ENCODE measurements at regions not wholly inside any gene's neighbourhood (a gene's known extent, or its start where the extent isn't known, plus 50 kb on each side); places are given as distances from the start of the nearest gene placed in this dataset.
"Not testable (repeated sequence)": the region's sequence is repeated elsewhere in the genome, so short reads cannot be mapped to it uniquely, and the experiment has no call there.

DNA sequence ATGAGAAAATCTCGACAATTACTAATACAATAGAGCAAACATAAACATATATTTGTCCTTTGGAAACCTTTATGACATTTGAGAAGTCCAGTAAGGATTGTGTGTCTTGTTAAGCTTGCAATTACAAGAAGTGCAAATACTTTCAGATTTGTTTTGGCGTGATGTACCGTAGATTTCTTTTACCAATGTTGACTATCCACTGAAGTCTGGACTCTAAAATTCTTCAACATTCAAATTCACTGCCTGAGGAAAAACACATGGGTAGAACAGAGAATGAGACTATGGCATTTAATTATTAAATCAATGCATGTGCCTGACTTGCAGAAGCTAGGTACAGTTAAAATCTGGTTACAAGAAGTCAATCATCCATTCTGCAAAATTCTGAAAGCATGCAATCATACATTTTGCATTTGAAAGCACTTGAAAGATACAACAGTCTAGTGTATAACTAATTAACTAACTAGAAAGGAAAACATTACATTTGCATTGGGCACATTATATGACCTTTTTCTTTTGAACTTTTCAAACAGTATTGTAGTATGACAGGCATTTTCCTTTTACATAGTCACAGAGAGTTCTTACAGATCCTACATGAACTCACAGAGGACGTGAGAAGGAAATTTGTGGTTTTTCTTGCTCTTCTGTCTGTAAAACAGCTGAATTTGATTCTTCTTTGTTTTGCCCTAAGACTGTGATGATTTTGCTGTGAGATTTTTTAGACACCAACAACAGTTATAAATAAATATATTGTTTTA is 511.1 kb upstream of the ADGRL4 start:
- H3K4me1 Mint-ChIP-seq (ENCODE audit: low read depth), result no peaks in the 10 kb centered on the region
- peaks cover 14% of the 10 kb centered on the region for H3K9me3 Mint-ChIP-seq
- no peak overlapping the region for H3K4me3 Mint-ChIP-seq
- H3K27me3 Mint-ChIP-seq (ENCODE audit: low read depth), result no peaks in the 10 kb centered on the region
- no peaks in the 10 kb centered on the region for H3K36me3 Mint-ChIP-seq (ENCODE audit: low read depth)
- H3K27ac Mint-ChIP-seq, result no peak overlapping the region

DNA sequence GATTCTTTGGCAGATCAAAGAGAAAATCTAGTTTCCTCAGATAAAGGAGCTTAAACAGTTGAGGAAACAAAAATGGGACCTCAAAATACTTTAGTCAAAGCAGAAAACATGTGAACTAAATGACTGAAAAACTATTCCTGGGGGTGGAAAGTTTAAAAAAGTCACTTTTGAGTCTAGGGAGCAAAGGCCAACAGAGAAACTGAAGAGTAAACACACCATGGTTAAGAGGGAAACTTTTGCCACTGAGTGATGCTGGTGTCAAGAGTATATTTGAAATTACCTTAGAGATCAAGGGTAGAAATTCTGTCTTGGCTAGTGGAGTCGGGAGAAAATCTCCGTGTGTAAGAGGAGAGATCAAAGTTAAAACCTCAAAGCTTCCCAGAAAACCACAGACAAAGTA is 501.2 kb upstream of the ADGRL4 start:
- Mint-ChIP-seq H3K4me3 (no peak overlapping the region), H3K4me1 (ENCODE audit: low read depth) (no peaks in the 10 kb centered on the region), H3K36me3 (ENCODE audit: low read depth) (no peaks in the 10 kb centered on the region), H3K9me3 (peaks cover 5% of the 10 kb centered on the region), H3K27me3 (ENCODE audit: low read depth) (no peaks in the 10 kb centered on the region), H3K27ac (no peak overlapping the region)

DNA sequence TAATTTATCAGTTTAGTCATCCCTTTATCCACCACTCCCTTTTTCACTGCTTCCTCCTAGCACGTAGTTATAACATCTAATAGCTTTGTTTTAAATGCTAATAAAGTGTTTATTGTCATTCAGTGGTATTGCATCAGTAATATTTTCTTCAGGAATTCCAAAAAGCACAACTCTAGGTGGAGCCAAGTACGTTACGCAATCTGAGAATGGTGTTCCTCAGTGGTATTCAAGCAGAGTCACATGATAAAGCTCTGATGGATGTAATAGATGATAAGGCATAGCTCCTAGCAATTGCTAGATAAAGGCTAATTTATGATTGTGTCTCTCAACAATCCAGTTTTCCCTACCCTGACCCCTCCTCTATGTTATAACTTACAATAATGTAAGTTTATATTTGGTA is 494.6 kb upstream of the ADGRL4 start:
- H3K27ac Mint-ChIP-seq, result no peak overlapping the region
- no peaks in the 10 kb centered on the region for H3K4me1 Mint-ChIP-seq (ENCODE audit: low read depth)
- H3K9me3 Mint-ChIP-seq, result no peaks in the 10 kb centered on the region
- H3K4me3 Mint-ChIP-seq, result no peak overlapping the region
- no peaks in the 10 kb centered on the region for H3K27me3 Mint-ChIP-seq (ENCODE audit: low read depth)
- no peaks in the 10 kb centered on the region for H3K36me3 Mint-ChIP-seq (ENCODE audit: low read depth)

DNA sequence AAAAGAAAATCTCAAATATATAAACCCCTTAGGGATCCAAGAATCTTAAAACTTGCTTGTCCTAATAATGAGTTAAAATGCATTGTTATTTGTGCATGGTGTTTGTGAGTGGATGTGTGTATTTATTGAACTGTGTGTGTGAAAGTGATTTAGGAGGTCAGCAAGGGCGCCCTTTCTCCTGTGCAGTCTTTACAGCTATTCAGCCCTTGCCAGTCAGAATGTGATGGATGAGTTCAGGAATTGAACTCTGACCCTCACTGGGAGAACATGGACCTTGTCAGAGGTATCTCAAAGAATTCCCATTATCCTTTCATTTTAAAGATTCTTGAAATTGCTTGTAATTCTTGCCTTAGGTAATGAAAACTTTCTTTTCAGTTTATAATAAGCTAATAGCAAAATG is 493.0 kb upstream of the ADGRL4 start:
- no peaks in the 10 kb centered on the region for H3K9me3 Mint-ChIP-seq
- no peaks in the 10 kb centered on the region for H3K27me3 Mint-ChIP-seq (ENCODE audit: low read depth)
- H3K4me3 Mint-ChIP-seq, result no peak overlapping the region
- no peak overlapping the region for H3K27ac Mint-ChIP-seq
- no peaks in the 10 kb centered on the region for H3K36me3 Mint-ChIP-seq (ENCODE audit: low read depth)
- no peaks in the 10 kb centered on the region for H3K4me1 Mint-ChIP-seq (ENCODE audit: low read depth)

DNA sequence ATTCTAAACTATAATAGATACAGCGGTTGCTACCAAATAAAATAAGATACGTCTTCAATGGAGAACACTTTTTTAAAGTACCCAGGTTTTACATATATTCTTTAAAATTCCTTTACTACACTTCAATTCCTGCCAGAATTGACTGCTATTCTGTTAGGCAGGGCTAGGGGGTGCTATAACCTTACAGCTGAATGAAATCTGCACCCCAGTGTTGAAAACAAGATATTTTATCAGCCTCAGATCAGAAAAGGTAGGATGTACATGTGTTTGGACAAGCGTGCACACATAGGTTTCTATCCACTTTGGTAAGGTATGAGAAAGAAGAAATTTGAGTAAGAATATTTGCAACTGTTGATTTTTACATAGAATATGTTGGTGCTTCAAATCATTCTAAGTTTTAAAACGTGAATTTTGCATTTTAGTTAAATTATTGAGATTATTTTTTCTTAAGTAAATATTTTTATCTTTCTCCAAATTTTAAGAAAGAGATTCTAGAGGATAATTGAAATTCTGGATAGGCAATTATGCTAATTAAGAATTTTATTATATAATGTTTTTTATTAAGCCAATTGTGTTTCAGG is 490.8 kb upstream of the ADGRL4 start:
- Mint-ChIP-seq H3K27ac (no peak overlapping the region), H3K27me3 (ENCODE audit: low read depth) (no peaks in the 10 kb centered on the region), H3K4me1 (ENCODE audit: low read depth) (no peaks in the 10 kb centered on the region), H3K9me3 (no peaks in the 10 kb centered on the region), H3K4me3 (no peak overlapping the region), H3K36me3 (ENCODE audit: low read depth) (no peaks in the 10 kb centered on the region)

- Mint-ChIP-seq H3K9me3 (no peaks in the 10 kb centered on the region), H3K36me3 (ENCODE audit: low read depth) (no peaks in the 10 kb centered on the region), H3K27me3 (ENCODE audit: low read depth) (no peaks in the 10 kb centered on the region), H3K27ac (no peak overlapping the region), H3K4me1 (ENCODE audit: low read depth) (no peaks in the 10 kb centered on the region), H3K4me3 (no peak overlapping the region)
These were observed 489.6 kb upstream of the ADGRL4 start for GRCh38 chr1:79496129-79496528.

DNA sequence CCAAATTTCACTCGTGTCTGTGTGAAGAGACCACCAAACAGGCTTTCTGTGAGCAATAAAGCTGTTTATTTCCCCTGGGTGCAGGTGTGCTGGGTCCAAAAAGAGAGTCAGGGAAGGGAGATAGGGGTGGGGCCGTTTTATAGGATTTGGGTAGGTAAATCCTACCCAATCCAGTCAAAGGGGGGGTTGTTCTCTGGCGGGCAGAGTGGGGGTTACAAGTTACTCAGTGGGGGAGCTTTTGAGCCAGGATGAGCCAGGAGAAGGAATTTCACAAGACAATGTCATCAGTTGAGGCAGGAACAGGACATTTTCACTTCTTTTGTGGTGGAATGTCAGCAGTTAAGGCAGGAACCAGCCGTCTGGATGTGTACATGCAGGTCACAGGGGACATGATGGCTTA is 487.2 kb upstream of the ADGRL4 start:
- H3K4me1 Mint-ChIP-seq (ENCODE audit: low read depth); H3K27me3 Mint-ChIP-seq (ENCODE audit: low read depth); H3K4me3 Mint-ChIP-seq; H3K9me3 Mint-ChIP-seq; H3K36me3 Mint-ChIP-seq (ENCODE audit: low read depth); H3K27ac Mint-ChIP-seq: not testable (repeated sequence)

DNA sequence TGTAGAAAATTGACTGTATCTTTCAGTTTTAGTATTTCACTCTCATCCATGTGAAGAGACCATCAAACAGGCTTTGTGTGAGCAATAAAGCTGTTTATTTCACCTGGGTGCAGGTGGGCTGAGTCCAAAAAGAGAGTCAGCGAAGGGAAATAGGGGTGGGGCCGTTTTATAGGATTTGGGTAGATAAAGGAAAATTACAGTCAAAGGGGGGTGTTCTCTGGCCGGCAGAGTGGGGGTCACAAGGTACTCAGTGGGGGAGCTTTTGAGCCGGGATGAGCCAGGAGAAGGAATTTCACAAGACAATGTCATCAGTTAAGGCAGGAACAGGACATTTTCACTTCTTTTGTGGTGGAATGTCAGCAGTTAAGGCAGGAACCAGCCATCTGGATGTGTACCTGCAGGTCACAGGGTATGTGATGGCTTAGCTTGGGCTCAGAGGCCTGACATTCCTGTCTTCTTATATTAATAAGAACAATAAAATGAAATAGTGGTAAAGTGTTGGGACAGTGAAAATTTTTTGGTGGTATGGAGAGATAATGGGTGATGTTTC is 482.1 kb upstream of the ADGRL4 start:
- H3K27ac Mint-ChIP-seq; H3K9me3 Mint-ChIP-seq; H3K4me1 Mint-ChIP-seq (ENCODE audit: low read depth); H3K27me3 Mint-ChIP-seq (ENCODE audit: low read depth); H3K36me3 Mint-ChIP-seq (ENCODE audit: low read depth); H3K4me3 Mint-ChIP-seq: not testable (repeated sequence)

GRCh38 chr1:79478728-79479373 is 472.3 kb upstream of the ADGRL4 start:
- H3K4me1 Mint-ChIP-seq (ENCODE audit: low read depth), result no peaks in the 10 kb centered on the region

DNA sequence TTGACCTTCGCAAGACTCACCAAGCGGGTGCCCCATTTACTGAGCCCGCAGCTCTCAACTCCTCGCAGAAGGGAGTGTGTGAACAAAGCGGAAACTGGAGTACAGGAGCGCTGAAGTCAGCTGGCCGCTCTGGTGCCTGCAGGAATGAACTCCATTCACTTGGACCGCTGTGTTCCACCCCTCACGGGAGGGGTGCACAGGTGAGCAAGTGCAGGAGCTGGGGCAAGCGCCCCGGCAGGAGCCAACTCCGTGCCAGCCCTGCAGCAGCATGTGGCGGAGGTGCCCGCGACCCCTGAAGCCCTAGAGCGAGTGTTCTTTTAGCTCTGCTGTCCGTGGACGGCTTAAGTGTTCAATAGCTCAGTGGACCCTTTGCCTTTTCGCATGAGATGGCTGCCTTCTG is 471.6 kb upstream of the ADGRL4 start:
- Mint-ChIP-seq H3K4me1 (ENCODE audit: low read depth) (no peaks in the 10 kb centered on the region), H3K27me3 (ENCODE audit: low read depth) (no peaks in the 10 kb centered on the region), H3K27ac (no peak overlapping the region), H3K36me3 (ENCODE audit: low read depth) (no peaks in the 10 kb centered on the region), H3K4me3 (no peak overlapping the region), H3K9me3 (peaks cover 8% of the 10 kb centered on the region)

More at GRCh38 chr1:79478728-79479373, 472.3 kb upstream of the ADGRL4 start:
- no peak overlapping the region for H3K4me3 Mint-ChIP-seq
- peaks cover 8% of the 10 kb centered on the region for H3K9me3 Mint-ChIP-seq
- no peak overlapping the region for H3K27ac Mint-ChIP-seq
- no peaks in the 10 kb centered on the region for H3K27me3 Mint-ChIP-seq (ENCODE audit: low read depth)
- no peaks in the 10 kb centered on the region for H3K36me3 Mint-ChIP-seq (ENCODE audit: low read depth)

- Mint-ChIP-seq H3K4me1 (ENCODE audit: low read depth) (no peaks in the 10 kb centered on the region), H3K36me3 (ENCODE audit: low read depth) (no peaks in the 10 kb centered on the region), H3K9me3 (peaks cover 3% of the 10 kb centered on the region), H3K27me3 (ENCODE audit: low read depth) (no peaks in the 10 kb centered on the region), H3K27ac (no peak overlapping the region), H3K4me3 (no peak overlapping the region)
These were observed 465.6 kb upstream of the ADGRL4 start for GRCh38 chr1:79472067-79472656.

DNA sequence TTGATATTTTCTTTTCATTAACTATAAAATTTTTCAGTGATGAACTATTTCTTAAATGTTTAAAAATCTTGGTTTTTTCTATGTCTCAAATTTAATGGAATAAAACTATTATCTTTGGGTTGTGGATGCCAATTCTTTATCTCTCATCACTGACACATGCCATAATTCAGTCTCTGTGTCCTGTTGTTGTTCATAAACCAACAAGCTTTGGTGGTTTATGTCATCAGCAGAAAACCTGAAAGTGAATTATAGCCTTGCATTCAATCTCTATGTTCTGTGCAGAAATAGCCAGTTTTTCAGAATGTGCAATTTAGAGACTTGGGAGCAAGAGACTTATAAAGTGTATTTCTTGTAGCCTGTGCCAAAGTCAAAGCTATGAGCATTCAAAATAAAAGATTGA is 462.6 kb upstream of the ADGRL4 start:
- Mint-ChIP-seq H3K27me3 (ENCODE audit: low read depth) (no peaks in the 10 kb centered on the region), H3K36me3 (ENCODE audit: low read depth) (no peaks in the 10 kb centered on the region), H3K4me3 (no peak overlapping the region), H3K9me3 (peaks cover 4% of the 10 kb centered on the region), H3K27ac (no peak overlapping the region), H3K4me1 (ENCODE audit: low read depth) (no peaks in the 10 kb centered on the region)

DNA sequence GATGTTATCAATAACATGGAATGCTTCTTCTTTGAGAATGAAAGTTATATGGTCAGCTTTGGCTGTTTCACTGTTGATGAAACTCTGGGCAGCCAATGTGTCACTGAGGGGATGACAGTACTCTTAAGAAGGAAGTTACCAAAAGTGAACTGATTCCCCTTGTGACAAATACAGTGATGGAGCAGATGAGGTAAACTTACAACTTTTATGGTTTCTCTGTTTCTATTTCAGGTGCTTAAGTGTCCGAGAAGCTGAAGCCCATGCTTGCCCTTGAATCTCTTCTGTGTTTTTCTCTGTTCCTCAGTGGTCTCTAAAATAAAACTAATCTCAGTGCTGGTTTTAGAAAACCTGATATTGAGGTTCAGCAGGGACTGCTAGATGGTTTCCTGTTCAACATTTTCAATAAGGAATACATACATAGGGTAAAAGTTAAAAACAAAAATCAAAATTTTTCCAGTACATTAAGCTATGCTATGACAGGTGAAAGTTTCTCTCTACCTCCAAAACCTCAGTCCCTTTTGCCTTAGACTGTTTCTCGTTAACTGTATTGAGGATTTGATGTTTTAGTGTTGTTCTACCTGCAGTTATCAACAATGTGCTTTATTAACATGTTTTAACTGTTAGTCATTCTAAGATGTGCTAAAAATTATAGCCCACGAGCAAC is 454.4 kb upstream of the ADGRL4 start:
- Mint-ChIP-seq H3K4me3 (no peak overlapping the region), H3K36me3 (ENCODE audit: low read depth) (no peaks in the 10 kb centered on the region), H3K27me3 (ENCODE audit: low read depth) (no peaks in the 10 kb centered on the region), H3K27ac (no peak overlapping the region), H3K9me3 (peaks cover 10% of the 10 kb centered on the region), H3K4me1 (ENCODE audit: low read depth) (no peaks in the 10 kb centered on the region)

DNA sequence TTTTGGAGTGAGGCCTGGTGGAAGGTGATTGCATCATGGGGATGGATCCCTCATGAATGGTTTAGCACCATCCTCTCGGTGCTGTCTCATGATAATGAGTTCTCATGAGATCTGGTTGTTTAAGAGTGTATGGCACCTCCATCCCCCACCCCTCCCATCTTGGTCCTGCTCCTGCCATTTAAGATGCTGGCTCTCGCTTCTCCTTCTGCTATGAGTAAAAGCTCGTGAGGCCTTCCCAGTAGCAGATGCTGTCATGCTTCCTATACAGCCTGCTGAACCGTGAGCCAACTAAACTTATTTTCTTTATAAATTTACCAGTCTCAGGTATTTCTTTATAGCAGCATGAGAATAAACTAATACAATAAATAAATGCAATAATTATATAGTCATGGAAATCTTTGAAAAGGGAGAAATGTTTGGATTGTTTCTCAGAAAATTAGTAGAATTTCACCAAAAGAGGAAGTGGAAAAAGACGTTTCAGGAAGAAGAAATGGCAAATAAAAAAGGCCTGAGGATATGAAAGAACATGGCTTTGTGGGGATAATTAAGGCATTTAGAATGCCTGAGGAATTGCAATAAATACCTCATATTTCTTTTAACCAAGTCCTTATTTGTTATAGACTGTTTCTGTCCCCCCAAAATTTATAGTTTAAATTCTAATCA is 451.2 kb upstream of the ADGRL4 start:
- no peak overlapping the region for H3K27ac Mint-ChIP-seq
- H3K9me3 Mint-ChIP-seq, result no peaks in the 10 kb centered on the region
- no peaks in the 10 kb centered on the region for H3K27me3 Mint-ChIP-seq (ENCODE audit: low read depth)
- H3K4me3 Mint-ChIP-seq, result no peak overlapping the region
- no peaks in the 10 kb centered on the region for H3K4me1 Mint-ChIP-seq (ENCODE audit: low read depth)
- H3K36me3 Mint-ChIP-seq (ENCODE audit: low read depth), result no peaks in the 10 kb centered on the region

Measured in T-helper 1 cell treated with Interleukin-12 subunit alpha and Interleukin-12 subunit beta and Interleukin-4 antibody, amounts not matched to agents 30 μg/mL and 1 μg/mL, for 36 hours (primary cell).